ENCODE measurements at regions not wholly inside any gene's neighbourhood (a gene's known extent, or its start where the extent isn't known, plus 50 kb on each side); places are given as distances from the start of the nearest gene placed in this dataset.

- no peak for DNase-seq (ENCODE audit: low read depth)
- TF ChIP-seq, protein P1, sequence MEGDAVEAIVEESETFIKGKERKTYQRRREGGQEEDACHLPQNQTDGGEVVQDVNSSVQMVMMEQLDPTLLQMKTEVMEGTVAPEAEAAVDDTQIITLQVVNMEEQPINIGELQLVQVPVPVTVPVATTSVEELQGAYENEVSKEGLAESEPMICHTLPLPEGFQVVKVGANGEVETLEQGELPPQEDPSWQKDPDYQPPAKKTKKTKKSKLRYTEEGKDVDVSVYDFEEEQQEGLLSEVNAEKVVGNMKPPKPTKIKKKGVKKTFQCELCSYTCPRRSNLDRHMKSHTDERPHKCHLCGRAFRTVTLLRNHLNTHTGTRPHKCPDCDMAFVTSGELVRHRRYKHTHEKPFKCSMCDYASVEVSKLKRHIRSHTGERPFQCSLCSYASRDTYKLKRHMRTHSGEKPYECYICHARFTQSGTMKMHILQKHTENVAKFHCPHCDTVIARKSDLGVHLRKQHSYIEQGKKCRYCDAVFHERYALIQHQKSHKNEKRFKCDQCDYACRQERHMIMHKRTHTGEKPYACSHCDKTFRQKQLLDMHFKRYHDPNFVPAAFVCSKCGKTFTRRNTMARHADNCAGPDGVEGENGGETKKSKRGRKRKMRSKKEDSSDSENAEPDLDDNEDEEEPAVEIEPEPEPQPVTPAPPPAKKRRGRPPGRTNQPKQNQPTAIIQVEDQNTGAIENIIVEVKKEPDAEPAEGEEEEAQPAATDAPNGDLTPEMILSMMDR (IDR thresholded peaks at IDR 0.05; ENCODE audit: insufficient read depth, low read depth, low read length, missing control alignments): no peak
- no peak overlapping the region for H3K4me3 ChIP-seq (ENCODE audit: low read depth, low read length)
Measured at GRCh38 chr5:68618501-68618900, 402.9 kb downstream of the PIK3R1 start.

- H3K4me3 ChIP-seq (ENCODE audit: low read depth, low read length): no peak overlapping the region
- no peak for DNase-seq (ENCODE audit: low read depth)
- TF ChIP-seq, protein P1 (IDR thresholded peaks at IDR 0.05; ENCODE audit: insufficient read depth, low read depth, low read length, missing control alignments): no peak
Measured at GRCh38 chr5:68627001-68627400, 411.4 kb downstream of the PIK3R1 start.

DNA sequence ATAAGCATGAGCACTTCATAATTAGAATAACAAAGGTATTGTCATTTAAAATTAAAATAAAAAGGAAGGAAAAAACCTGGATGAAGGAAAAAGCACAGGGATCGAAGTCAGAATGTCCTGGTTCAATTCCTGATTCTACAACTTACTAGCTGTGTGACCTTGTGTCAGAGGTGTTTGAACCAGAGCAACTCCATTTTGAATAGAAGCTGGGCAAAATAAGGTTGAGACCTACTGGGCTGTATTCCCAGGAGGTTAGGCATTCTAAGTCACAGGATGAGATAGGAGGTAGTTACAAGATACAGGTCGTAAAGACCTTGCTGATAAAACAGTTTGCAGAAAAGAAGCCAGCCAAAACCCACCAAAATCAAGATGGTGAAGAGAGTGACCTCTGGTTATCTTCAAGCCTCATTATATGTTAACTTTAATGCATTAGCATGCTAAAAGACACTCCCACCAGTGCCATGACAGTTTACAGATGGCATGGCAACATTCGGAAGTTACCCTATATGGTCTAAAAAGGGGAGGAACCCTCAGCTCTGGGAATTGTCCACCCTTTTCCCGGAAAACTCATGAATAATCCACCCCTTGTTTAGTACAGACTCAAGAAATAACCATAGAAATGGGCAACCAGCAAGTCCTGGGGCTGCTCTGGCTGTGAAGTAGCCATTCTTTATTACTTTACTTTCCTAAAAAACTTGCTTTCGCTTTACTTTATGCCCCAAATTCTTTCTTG is 412.7 kb downstream of the PIK3R1 start:
- TF ChIP-seq, protein P1 (IDR thresholded peaks at IDR 0.05; ENCODE audit: insufficient read depth, low read depth, low read length, missing control alignments): no peak
- no peak overlapping the region for H3K4me3 ChIP-seq (ENCODE audit: low read depth, low read length)
- no peak for DNase-seq (ENCODE audit: low read depth)

GRCh38 chr5:68630354-68630753 is 414.8 kb downstream of the PIK3R1 start:
- TF ChIP-seq, protein P1 (IDR thresholded peaks at IDR 0.05; ENCODE audit: insufficient read depth, low read depth, low read length, missing control alignments): no peak
- no peak for DNase-seq (ENCODE audit: low read depth)
- H3K4me3 ChIP-seq (ENCODE audit: low read depth, low read length): no peak overlapping the region

DNA sequence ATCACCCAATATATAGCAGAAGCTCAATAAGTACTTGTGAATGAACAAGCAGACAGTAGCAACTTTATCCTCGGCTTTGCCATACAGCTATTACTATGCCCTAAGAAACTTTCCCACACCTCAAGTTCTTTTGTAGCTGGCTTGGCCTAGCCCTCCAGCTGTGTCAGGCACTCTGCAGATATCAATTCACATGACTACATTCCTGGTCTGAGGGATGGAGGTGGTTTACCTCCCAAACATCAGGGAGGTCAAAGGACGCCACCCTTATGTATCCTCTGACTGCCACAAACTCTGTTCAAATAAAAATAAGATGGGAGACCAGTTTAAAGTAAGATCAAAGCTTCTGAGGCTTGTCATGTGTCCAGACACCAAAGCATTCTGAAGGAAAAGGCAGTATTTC is 416.3 kb downstream of the PIK3R1 start:
- TF ChIP-seq, protein P1 (IDR thresholded peaks at IDR 0.05; ENCODE audit: insufficient read depth, low read depth, low read length, missing control alignments): no peak

DNA sequence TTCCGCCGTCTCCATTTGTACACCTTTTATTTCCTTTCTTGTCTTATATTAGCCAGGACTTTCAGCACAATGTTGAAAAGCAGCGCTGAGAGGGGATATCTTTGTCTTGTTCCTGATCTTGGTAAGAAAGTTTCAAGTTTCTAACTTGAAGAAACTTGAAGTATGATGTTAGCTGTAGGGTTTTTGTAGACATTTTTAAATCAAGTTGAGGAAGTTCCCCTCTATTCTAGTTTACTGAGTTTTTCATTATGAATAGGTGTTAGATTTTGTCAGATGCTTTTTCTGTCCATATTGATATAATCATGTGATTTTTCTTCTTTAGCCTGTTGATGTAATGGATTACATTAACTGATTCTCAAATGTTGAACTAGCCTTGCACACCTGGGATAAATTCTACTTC is 425.7 kb downstream of the PIK3R1 start:
- DNase-seq (ENCODE audit: low read depth): peak; percentile 54
- TF ChIP-seq, protein P1 (IDR thresholded peaks at IDR 0.05; ENCODE audit: insufficient read depth, low read depth, low read length, missing control alignments): no peak
- H3K4me3 ChIP-seq (ENCODE audit: low read depth, low read length): no peak overlapping the region

More for the DNA sequence above, 416.3 kb downstream of the PIK3R1 start:
- no peak overlapping the region for H3K4me3 ChIP-seq (ENCODE audit: low read depth, low read length)
- no peak for DNase-seq (ENCODE audit: low read depth)

DNA sequence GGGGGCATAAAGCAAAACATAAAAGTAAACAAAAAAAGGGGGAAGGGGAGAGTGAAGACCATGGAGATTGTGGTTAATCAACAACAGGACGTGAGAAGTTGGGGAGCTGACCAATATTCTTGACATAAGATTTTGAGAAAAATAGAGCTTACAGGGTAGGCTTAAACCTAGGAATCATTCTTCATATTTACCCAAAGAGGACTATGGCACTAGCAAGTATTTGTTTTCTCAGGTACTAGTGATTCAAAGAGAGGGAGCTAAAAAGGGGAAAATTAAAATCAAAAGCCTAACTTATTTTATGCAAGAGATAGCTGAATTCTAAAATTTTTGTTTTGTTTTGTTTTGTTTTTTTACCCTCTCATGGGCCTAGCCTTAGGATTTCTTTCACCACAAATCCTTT is 427.5 kb downstream of the PIK3R1 start:
- H3K4me3 ChIP-seq (ENCODE audit: low read depth, low read length): no peak overlapping the region
- TF ChIP-seq, protein P1 (IDR thresholded peaks at IDR 0.05; ENCODE audit: insufficient read depth, low read depth, low read length, missing control alignments): no peak
- DNase-seq (ENCODE audit: low read depth): no peak
